ENCODE measurements at regions not wholly inside any gene's neighbourhood (a gene's known extent, or its start where the extent isn't known, plus 50 kb on each side); places are given as distances from the start of the nearest gene placed in this dataset.

DNA sequence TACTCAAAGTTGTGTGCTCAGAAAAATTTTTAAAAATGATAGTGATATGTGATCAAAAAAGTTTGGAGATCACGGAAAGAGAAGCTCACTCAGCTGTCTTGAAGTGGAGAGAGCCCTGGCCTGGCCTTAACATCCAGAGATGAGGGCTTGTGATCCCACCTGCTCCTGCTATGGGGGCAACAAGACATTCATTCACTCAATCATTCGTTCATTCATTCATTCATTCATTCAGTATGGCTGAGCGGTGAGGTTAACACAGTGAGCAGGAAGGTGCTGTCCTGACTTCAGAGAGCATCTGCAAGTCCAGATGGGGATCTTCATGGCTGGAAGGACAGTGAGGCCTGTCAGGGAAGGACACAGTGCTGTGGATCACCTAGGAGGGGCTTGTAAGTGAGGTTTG is 112.3 kb downstream of the SLC25A47 start:
- H3K9me3 ChIP-seq (ENCODE audit: control insufficient read depth in 2 of 2, low read length in 2 of 2) = no peaks in the 10 kb centered on the region
- peaks cover 36 to 41% of the 10 kb centered on the region in 2 donors for H3K4me1 ChIP-seq (ENCODE audit: control insufficient read depth in 2 of 2, insufficient read depth in 2 of 2, low read length in 2 of 2)
- H3K36me3 ChIP-seq (ENCODE audit: control insufficient read depth in 2 of 2, insufficient read depth in 2 of 2, low read length in 2 of 2) = no peaks in the 10 kb centered on the region
- H3K4me3 ChIP-seq (ENCODE audit: low read length in 2 of 2) = no peak overlapping the region
- no peaks in the 10 kb centered on the region for H3K27me3 ChIP-seq (ENCODE audit: control insufficient read depth in 2 of 2, insufficient read depth in 2 of 2, low read length in 2 of 2)
- H3K9ac ChIP-seq (ENCODE audit: low read depth in 1 of 2, low read length in 2 of 2) = no peak overlapping the region
- peak overlapping the region in 1 of 2 donors; percentile 60 for H3K27ac ChIP-seq (ENCODE audit: low read depth in 2 of 2, low read length in 2 of 2)

DNA sequence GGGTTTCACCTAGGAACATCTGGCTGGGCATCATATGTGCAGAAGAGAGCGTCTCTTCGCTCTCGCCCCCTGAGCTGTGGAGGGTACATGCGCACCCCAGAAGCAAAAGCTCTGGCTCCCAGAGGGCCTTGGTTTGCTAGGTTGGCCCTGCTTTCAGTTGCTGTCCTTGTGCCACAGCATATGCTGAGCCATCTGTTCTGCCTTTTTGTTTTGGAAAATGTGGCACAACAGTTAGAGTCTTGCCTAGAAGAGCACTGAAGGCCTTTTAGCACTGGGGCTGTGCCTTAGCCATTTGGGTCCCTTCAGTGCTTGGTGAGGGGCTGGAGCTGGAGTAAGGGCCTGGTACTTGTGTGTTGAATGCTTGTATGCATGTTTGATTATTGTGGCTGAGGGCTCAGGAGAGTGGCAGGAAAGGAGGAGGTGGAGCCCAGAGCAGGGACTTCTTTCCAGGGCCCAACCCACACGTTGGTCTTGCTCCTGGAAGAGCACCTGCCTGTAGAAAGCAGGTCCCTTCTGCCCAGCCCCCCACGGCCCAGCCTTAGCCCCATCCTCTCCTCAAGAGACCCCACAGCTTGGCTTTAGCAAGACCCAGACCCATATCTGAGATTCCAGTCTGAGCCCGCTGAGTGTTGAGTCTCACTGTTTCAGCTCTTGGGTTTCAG is 113.7 kb downstream of the SLC25A47 start:
- H3K27ac ChIP-seq (ENCODE audit: low read depth in 2 of 2, low read length in 2 of 2) = peak overlapping the region; percentile 60
- H3K27me3 ChIP-seq (ENCODE audit: control insufficient read depth in 2 of 2, insufficient read depth in 2 of 2, low read length in 2 of 2) = no peaks in the 10 kb centered on the region
- no peaks in the 10 kb centered on the region for H3K36me3 ChIP-seq (ENCODE audit: control insufficient read depth in 2 of 2, insufficient read depth in 2 of 2, low read length in 2 of 2)
- no peak overlapping the region for H3K4me3 ChIP-seq (ENCODE audit: low read length in 2 of 2)
- H3K9ac ChIP-seq (ENCODE audit: low read depth in 1 of 2, low read length in 2 of 2) = no peak overlapping the region
- peaks cover 45 to 53% of the 10 kb centered on the region in 2 donors for H3K4me1 ChIP-seq (ENCODE audit: control insufficient read depth in 2 of 2, insufficient read depth in 2 of 2, low read length in 2 of 2)
- H3K9me3 ChIP-seq (ENCODE audit: control insufficient read depth in 2 of 2, low read length in 2 of 2) = no peaks in the 10 kb centered on the region

DNA sequence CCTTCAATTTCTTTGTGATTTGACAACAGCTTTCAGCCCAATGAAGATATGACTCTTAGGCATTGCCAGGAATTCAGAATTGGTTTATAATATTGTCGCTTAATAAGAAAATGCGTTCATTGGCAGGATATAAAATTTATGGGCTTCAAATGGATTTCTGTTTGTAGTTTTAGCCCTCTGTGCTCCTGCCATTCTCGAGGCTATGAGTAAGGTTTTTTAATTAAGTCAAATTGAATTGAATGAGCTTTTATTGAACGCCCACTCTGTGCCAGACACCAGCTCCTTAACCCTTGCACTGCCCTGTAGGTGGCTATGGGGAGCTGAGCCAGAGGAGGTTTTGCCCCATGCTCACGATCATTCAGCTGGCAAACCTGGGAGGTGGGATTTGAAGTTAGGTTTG is 115.1 kb downstream of the SLC25A47 start:
- Histone ChIP-seq H3K27ac (ENCODE audit: low read depth in 2 of 2, low read length in 2 of 2) (peak overlapping the region; percentile 89 to 94), H3K36me3 (ENCODE audit: control insufficient read depth in 2 of 2, insufficient read depth in 2 of 2, low read length in 2 of 2) (no peaks in the 10 kb centered on the region), H3K4me1 (ENCODE audit: control insufficient read depth in 2 of 2, insufficient read depth in 2 of 2, low read length in 2 of 2) (peaks cover 45 to 53% of the 10 kb centered on the region in 2 donors), H3K4me3 (ENCODE audit: low read length in 2 of 2) (no peak overlapping the region), H3K9me3 (ENCODE audit: control insufficient read depth in 2 of 2, low read length in 2 of 2) (no peaks in the 10 kb centered on the region), H3K27me3 (ENCODE audit: control insufficient read depth in 2 of 2, insufficient read depth in 2 of 2, low read length in 2 of 2) (no peaks in the 10 kb centered on the region), H3K9ac (ENCODE audit: low read depth in 1 of 2, low read length in 2 of 2) (peak overlapping the region in 1 of 2 donors; percentile 68)

DNA sequence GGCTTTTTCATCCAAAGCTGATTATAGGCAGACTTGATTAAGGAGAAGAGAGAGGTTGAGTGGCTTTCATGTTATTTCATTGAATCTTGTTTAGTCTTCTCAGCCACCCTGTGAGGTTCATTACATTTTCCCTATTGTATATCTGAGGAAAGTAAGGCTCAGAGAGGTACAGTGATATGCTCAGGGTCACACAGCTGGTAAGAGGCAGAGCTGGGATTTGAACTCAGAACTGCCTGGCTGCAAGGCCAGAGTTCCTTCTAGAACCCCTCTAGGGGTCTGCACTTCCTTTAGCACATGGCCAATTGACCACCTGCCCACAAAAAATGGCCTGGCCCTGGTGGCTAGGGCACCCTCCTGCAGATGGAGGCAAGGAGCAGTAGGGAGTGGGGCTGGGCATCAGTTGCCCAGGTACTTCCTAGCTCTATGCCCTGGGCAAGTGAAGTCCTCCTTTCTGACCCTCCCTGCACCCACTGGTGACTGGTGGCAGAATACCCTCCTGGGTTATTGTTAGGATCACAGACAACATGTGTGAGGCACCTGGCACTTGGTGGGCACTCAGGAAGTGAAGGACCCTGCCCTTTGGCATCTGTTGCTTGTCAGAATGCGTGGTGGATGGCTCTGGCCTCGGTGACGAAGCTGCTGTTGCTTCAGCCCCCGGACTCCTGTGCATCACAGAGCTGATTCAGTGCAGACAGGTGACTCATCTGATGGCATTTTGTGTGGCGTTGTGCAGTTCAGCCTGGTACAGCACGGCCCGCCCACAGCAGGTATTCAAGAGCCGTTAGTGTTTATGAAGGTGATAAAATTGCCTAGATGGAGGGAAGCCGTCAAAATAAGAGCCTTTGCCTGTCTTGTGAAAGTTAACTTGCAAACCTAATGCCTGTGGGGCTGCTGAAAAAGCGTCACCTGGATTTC is 115.8 kb downstream of the SLC25A47 start:
- Histone ChIP-seq H3K4me1 (ENCODE audit: control insufficient read depth in 2 of 2, insufficient read depth in 2 of 2, low read length in 2 of 2) (peaks cover 45 to 53% of the 10 kb centered on the region in 2 donors), H3K9me3 (ENCODE audit: control insufficient read depth in 2 of 2, low read length in 2 of 2) (no peaks in the 10 kb centered on the region), H3K27ac (ENCODE audit: low read depth in 2 of 2, low read length in 2 of 2) (peak overlapping the region; percentile 89 to 94), H3K27me3 (ENCODE audit: control insufficient read depth in 2 of 2, insufficient read depth in 2 of 2, low read length in 2 of 2) (no peaks in the 10 kb centered on the region), H3K4me3 (ENCODE audit: low read length in 2 of 2) (peak overlapping the region; percentile 5 to 31), H3K36me3 (ENCODE audit: control insufficient read depth in 2 of 2, insufficient read depth in 2 of 2, low read length in 2 of 2) (no peaks in the 10 kb centered on the region), H3K9ac (ENCODE audit: low read depth in 1 of 2, low read length in 2 of 2) (peak overlapping the region; percentile 35 to 68)

DNA sequence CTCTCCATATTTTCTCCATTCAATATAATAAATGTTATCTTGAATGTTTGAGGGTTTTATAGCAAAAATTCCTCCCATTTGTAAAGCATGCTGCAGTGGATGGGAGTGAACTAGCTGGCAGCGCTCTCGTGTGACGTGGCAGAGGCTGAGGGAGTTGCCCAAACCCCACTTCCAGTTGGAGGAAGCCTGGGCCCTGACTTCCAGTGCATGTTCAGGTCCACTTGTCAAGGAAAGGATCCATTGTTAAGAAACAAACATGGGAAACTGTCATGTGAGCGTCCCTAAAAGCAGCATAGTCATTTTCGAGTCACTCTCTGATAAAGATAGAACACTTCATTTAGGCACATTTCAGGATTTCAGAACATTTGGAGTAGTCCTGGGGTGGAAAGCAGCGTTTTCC is 116.6 kb downstream of the SLC25A47 start:
- Histone ChIP-seq H3K27ac (ENCODE audit: low read depth in 2 of 2, low read length in 2 of 2) (peak overlapping the region; percentile 81 to 89), H3K9ac (ENCODE audit: low read depth in 1 of 2, low read length in 2 of 2) (peak overlapping the region; percentile 10 to 57)

DNA sequence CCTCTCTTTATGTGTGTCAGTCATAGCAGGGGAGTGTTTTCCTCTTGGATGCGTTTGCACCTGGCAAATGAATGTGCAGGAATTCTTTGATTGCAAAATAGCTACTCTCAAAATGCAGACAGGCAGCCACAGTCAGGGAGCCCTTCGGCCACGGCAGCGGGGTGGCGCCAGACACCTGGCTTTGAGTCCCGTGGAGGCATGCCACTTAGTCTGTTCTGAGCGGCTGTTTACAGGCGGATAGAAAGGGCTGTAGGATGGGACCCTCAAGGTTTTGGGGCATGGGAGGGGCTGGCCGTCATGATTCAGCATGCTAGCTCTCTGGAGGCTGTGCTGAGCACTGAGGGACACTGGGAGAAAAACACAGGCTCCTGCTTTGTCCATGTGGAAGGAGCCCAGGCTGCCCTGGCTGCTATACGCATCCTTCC is 117.1 kb downstream of the SLC25A47 start:
- H3K27me3 ChIP-seq (ENCODE audit: control insufficient read depth in 2 of 2, insufficient read depth in 2 of 2, low read length in 2 of 2) = no peaks in the 10 kb centered on the region
- peaks cover 45 to 53% of the 10 kb centered on the region in 2 donors for H3K4me1 ChIP-seq (ENCODE audit: control insufficient read depth in 2 of 2, insufficient read depth in 2 of 2, low read length in 2 of 2)
- H3K9ac ChIP-seq (ENCODE audit: low read depth in 1 of 2, low read length in 2 of 2) = peak overlapping the region; percentile 10 to 57
- no peaks in the 10 kb centered on the region for H3K9me3 ChIP-seq (ENCODE audit: control insufficient read depth in 2 of 2, low read length in 2 of 2)
- no peaks in the 10 kb centered on the region for H3K36me3 ChIP-seq (ENCODE audit: control insufficient read depth in 2 of 2, insufficient read depth in 2 of 2, low read length in 2 of 2)
- peak overlapping the region; percentile 81 to 89 for H3K27ac ChIP-seq (ENCODE audit: low read depth in 2 of 2, low read length in 2 of 2)
- H3K4me3 ChIP-seq (ENCODE audit: low read length in 2 of 2) = no peak overlapping the region

More for the DNA sequence above, 116.6 kb downstream of the SLC25A47 start:
- no peaks in the 10 kb centered on the region for H3K36me3 ChIP-seq (ENCODE audit: control insufficient read depth in 2 of 2, insufficient read depth in 2 of 2, low read length in 2 of 2)
- no peaks in the 10 kb centered on the region for H3K9me3 ChIP-seq (ENCODE audit: control insufficient read depth in 2 of 2, low read length in 2 of 2)
- no peak overlapping the region for H3K4me3 ChIP-seq (ENCODE audit: low read length in 2 of 2)
- H3K4me1 ChIP-seq (ENCODE audit: control insufficient read depth in 2 of 2, insufficient read depth in 2 of 2, low read length in 2 of 2) = peaks cover 45 to 53% of the 10 kb centered on the region in 2 donors
- no peaks in the 10 kb centered on the region for H3K27me3 ChIP-seq (ENCODE audit: control insufficient read depth in 2 of 2, insufficient read depth in 2 of 2, low read length in 2 of 2)

DNA sequence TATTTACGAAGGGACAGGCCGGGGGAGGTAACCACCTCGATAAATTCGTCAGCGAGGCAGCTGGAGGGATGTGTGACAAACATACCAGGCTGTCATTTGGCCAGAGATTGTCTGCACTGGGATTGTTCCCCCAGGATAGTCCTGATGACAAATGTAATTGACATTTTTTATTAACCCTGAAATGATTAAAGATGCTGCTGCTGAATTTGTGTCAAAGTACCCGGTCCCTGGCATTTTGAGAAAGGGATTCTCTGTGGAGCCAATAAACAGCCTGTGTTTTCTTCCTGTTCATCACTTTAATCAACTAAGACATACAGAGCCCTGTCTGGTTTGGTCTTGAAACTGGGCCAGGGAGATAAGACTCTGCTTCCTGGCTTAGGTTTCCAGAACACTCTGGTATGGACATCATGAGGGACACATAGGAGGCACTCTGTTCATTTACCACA is 117.6 kb downstream of the SLC25A47 start:
- Histone ChIP-seq H3K9ac (ENCODE audit: low read depth in 1 of 2, low read length in 2 of 2) (peak overlapping the region in 1 of 2 donors; percentile 57), H3K27me3 (ENCODE audit: control insufficient read depth in 2 of 2, insufficient read depth in 2 of 2, low read length in 2 of 2) (no peaks in the 10 kb centered on the region), H3K27ac (ENCODE audit: low read depth in 2 of 2, low read length in 2 of 2) (peak overlapping the region; percentile 81 to 89), H3K4me1 (ENCODE audit: control insufficient read depth in 2 of 2, insufficient read depth in 2 of 2, low read length in 2 of 2) (peaks cover 42 to 49% of the 10 kb centered on the region in 2 donors), H3K9me3 (ENCODE audit: control insufficient read depth in 2 of 2, low read length in 2 of 2) (no peaks in the 10 kb centered on the region), H3K36me3 (ENCODE audit: control insufficient read depth in 2 of 2, insufficient read depth in 2 of 2, low read length in 2 of 2) (no peaks in the 10 kb centered on the region), H3K4me3 (ENCODE audit: low read length in 2 of 2) (no peak overlapping the region)

DNA sequence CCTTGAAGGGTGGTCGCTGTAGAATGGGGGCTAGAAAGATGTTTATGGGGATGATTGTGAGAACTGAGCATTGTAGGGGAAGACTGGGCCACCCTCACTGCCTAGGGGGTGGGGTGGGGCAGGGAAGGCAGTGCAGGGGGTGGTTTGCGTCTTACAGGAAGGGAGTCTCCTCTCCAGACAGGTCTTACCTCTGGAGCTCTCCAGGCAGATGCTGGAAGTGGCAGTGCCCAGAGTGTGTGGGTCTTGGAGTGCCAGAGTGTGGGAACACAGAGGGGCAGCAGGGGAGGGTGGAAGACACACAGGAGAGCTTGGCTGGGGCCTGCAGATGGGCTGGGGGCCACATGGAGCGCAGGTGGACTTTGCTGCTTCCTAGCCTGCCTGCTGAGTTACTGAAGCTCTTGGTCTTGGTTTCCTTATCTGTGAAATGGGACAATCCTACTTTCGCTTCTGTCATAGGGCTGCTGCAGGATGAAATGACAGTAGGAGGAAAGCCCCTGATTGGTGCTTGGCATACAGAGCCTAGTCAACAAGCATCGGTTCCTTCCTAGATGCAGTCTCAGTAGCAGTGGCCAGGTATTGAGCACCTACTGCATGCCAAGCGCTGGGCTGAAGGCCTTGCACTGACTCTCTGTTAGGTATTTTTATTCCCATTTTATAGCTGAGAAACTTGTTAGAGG is 118.3 kb downstream of the SLC25A47 start:
- peak overlapping the region; percentile 81 to 89 for H3K27ac ChIP-seq (ENCODE audit: low read depth in 2 of 2, low read length in 2 of 2)
- no peaks in the 10 kb centered on the region for H3K27me3 ChIP-seq (ENCODE audit: control insufficient read depth in 2 of 2, insufficient read depth in 2 of 2, low read length in 2 of 2)
- H3K9ac ChIP-seq (ENCODE audit: low read depth in 1 of 2, low read length in 2 of 2) = peak overlapping the region in 1 of 2 donors; percentile 57

DNA sequence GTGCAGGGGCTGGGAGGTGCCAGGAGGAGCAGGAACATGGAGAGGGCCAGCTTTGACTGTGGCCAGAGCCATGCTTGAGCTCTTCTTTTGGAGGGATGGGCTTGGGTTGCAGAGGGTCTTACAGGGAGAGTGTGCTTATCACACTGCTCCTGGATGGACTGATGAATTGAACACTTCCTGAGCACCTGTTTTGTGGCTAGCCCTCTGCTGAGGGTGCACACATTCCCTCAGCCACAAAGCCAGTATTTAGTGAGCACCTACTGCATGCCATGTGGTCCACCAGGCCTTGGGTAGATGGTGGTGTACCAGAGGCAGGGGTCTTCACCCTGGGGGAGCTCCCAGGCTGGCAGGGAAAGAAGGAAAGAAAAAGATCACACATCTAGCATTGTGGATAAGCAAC is 118.9 kb downstream of the SLC25A47 start:
- no peaks in the 10 kb centered on the region for H3K36me3 ChIP-seq (ENCODE audit: control insufficient read depth in 2 of 2, insufficient read depth in 2 of 2, low read length in 2 of 2)
- H3K4me3 ChIP-seq (ENCODE audit: low read length in 2 of 2) = no peak overlapping the region
- no peak overlapping the region for H3K27ac ChIP-seq (ENCODE audit: low read depth in 2 of 2, low read length in 2 of 2)
- H3K9me3 ChIP-seq (ENCODE audit: control insufficient read depth in 2 of 2, low read length in 2 of 2) = no peaks in the 10 kb centered on the region
- no peaks in the 10 kb centered on the region for H3K27me3 ChIP-seq (ENCODE audit: control insufficient read depth in 2 of 2, insufficient read depth in 2 of 2, low read length in 2 of 2)
- peaks cover 30 to 37% of the 10 kb centered on the region in 2 donors for H3K4me1 ChIP-seq (ENCODE audit: control insufficient read depth in 2 of 2, insufficient read depth in 2 of 2, low read length in 2 of 2)
- H3K9ac ChIP-seq (ENCODE audit: low read depth in 1 of 2, low read length in 2 of 2) = no peak overlapping the region

More for the DNA sequence above, 118.3 kb downstream of the SLC25A47 start:
- Histone ChIP-seq H3K9me3 (ENCODE audit: control insufficient read depth in 2 of 2, low read length in 2 of 2) (no peaks in the 10 kb centered on the region), H3K4me1 (ENCODE audit: control insufficient read depth in 2 of 2, insufficient read depth in 2 of 2, low read length in 2 of 2) (peaks cover 36 to 43% of the 10 kb centered on the region in 2 donors), H3K36me3 (ENCODE audit: control insufficient read depth in 2 of 2, insufficient read depth in 2 of 2, low read length in 2 of 2) (no peaks in the 10 kb centered on the region), H3K4me3 (ENCODE audit: low read length in 2 of 2) (no peak overlapping the region)

All from mucosa of rectum (tissue), 2 donors.